ENCODE measurements at regions not wholly inside any gene's neighbourhood (a gene's known extent, or its start where the extent isn't known, plus 50 kb on each side); places are given as distances from the start of the nearest gene placed in this dataset.
"Not testable (repeated sequence)": the region's sequence is repeated elsewhere in the genome, so short reads cannot be mapped to it uniquely, and the experiment has no call there.

DNA sequence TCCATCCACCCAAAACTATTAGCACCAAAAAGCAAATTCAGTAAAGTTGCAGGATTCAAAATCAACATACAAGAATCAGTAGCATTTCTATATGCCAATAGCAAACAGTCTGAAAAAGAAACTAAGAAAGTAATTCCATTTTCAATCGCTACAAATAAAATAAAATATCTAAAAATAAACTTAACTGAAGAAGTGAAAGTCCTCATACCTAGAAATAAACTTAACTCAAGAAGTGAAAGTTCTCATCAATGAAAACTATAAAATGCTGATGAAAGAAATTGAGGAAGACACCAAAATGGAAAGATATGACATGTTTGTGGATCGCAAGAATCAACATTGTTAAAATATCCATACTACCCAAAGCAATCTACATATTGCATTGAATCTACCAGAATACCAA lies 103.0 kb upstream of the ARID1B start:
- no peak overlapping the region for H3K27ac Mint-ChIP-seq
- no peak overlapping the region for H3K4me3 Mint-ChIP-seq
- peaks cover 18% of the 10 kb centered on the region for H3K9me3 Mint-ChIP-seq (ENCODE audit: low read depth)
- H3K27me3 Mint-ChIP-seq: no peaks in the 10 kb centered on the region
- no peaks in the 10 kb centered on the region for H3K4me1 Mint-ChIP-seq (ENCODE audit: low read depth)
- H3K36me3 Mint-ChIP-seq: peaks cover 4% of the 10 kb centered on the region

- H3K4me3 Mint-ChIP-seq; H3K36me3 Mint-ChIP-seq; H3K27ac Mint-ChIP-seq; H3K4me1 Mint-ChIP-seq (ENCODE audit: low read depth); H3K27me3 Mint-ChIP-seq: not testable (repeated sequence)
- H3K9me3 Mint-ChIP-seq (ENCODE audit: low read depth): peaks cover 12% of the 10 kb centered on the region
Observed at GRCh38 chr6:156670097-156670496, 107.1 kb upstream of the ARID1B start.

GRCh38 chr6:156662025-156662445 lies 115.1 kb upstream of the ARID1B start:
- H3K36me3 Mint-ChIP-seq: no peaks in the 10 kb centered on the region
- H3K4me3 Mint-ChIP-seq: no peak overlapping the region
- no peaks in the 10 kb centered on the region for H3K9me3 Mint-ChIP-seq (ENCODE audit: low read depth)
- H3K27ac Mint-ChIP-seq: no peak overlapping the region
- H3K27me3 Mint-ChIP-seq: peaks cover 6% of the 10 kb centered on the region
- H3K4me1 Mint-ChIP-seq (ENCODE audit: low read depth): peaks cover 4% of the 10 kb centered on the region

DNA sequence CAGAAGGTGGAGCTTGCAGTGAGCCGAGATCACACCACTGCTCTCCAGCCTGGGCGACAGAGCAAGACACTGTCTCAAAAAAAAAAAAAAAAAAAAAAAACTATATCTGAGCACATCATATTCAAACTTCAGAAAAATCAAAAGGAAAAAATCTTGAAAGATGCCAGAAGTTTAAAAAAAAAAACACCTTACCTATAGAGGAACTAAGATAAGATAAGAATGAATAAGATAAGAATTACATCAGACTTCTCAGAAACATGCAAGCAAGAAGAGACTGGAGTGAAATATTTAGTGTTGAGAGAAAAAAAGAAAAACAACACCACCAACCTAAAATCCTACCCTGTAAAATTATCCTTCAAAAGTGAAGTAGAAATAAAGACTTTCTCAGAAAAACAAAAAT lies 116.8 kb upstream of the ARID1B start:
- Mint-ChIP-seq H3K9me3 (ENCODE audit: low read depth) (no peaks in the 10 kb centered on the region), H3K4me3 (no peak overlapping the region), H3K36me3 (no peaks in the 10 kb centered on the region), H3K4me1 (ENCODE audit: low read depth) (peaks cover 4% of the 10 kb centered on the region), H3K27ac (no peak overlapping the region), H3K27me3 (peaks cover 3% of the 10 kb centered on the region)

DNA sequence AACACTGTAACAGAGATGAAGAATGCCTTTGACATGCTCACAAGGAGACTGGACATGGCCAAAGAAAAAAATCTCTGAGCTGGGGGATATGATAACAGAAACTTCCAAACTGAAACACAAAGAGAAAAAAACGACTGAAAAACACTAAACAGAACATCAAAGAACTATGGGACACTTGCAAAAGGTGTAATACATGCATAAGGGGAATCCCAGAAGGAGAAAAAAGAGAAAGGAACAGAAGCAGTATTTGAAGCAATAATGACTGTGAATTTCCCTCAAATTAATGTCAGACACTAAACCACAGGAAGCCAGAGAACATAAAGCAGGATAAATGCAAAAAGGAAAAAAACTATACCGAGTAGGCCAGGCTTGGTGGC lies 117.4 kb upstream of the ARID1B start:
- Mint-ChIP-seq H3K36me3 (no peaks in the 10 kb centered on the region), H3K4me1 (ENCODE audit: low read depth) (peaks cover 4% of the 10 kb centered on the region), H3K4me3 (no peak overlapping the region), H3K27ac (no peak overlapping the region), H3K27me3 (peaks cover 2% of the 10 kb centered on the region), H3K9me3 (ENCODE audit: low read depth) (no peaks in the 10 kb centered on the region)

- Mint-ChIP-seq H3K4me1 (ENCODE audit: low read depth) (peaks cover 4% of the 10 kb centered on the region), H3K27ac (no peak overlapping the region), H3K36me3 (no peaks in the 10 kb centered on the region), H3K27me3 (no peaks in the 10 kb centered on the region), H3K9me3 (ENCODE audit: low read depth) (no peaks in the 10 kb centered on the region), H3K4me3 (no peak overlapping the region)
Observed at GRCh38 chr6:156658966-156659821, 118.0 kb upstream of the ARID1B start.

- Mint-ChIP-seq H3K4me3 (no peak overlapping the region), H3K4me1 (ENCODE audit: low read depth) (peaks cover 4% of the 10 kb centered on the region), H3K9me3 (ENCODE audit: low read depth) (no peaks in the 10 kb centered on the region), H3K36me3 (no peaks in the 10 kb centered on the region), H3K27me3 (no peaks in the 10 kb centered on the region), H3K27ac (no peak overlapping the region)
Observed at GRCh38 chr6:156658186-156658965, 118.8 kb upstream of the ARID1B start.

- Mint-ChIP-seq H3K4me1 (ENCODE audit: low read depth) (peaks cover 4% of the 10 kb centered on the region), H3K27me3 (no peaks in the 10 kb centered on the region), H3K9me3 (ENCODE audit: low read depth) (no peaks in the 10 kb centered on the region), H3K36me3 (no peaks in the 10 kb centered on the region), H3K4me3 (no peak overlapping the region), H3K27ac (no peak overlapping the region)
Observed at GRCh38 chr6:156657296-156657695, 119.9 kb upstream of the ARID1B start.

- no peaks in the 10 kb centered on the region for H3K9me3 Mint-ChIP-seq (ENCODE audit: low read depth)
- no peak overlapping the region for H3K4me3 Mint-ChIP-seq
- H3K4me1 Mint-ChIP-seq (ENCODE audit: low read depth): peaks cover 3% of the 10 kb centered on the region
- H3K36me3 Mint-ChIP-seq: no peaks in the 10 kb centered on the region
- no peak overlapping the region for H3K27ac Mint-ChIP-seq
- no peaks in the 10 kb centered on the region for H3K27me3 Mint-ChIP-seq
Observed at GRCh38 chr6:156654919-156655918, 122.0 kb upstream of the ARID1B start.

DNA sequence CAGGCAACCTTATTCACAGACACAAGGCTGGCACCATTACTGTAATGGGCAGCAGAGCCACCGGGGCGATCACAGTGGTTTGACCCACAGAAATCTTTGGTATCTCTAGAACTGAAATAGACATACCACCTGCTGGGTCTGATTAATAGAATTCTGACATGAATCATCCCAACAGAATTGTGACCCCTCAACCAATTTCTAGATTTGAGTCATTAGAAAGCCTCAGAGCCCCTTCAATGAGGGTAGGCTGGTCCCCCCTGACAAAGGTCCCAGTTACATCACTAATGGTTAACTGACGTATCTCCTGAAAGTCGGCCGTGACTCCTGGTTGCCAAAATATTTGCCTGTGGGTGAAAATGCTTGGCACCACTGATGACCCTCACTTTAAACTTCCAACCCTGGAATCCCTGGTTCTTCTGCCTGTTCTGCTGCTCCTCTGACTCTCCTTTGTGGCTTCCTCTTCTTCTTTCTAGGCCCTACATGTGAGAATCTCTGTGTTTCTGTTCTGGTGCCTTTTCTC lies 124.9 kb upstream of the ARID1B start:
- no peaks in the 10 kb centered on the region for H3K36me3 Mint-ChIP-seq
- no peaks in the 10 kb centered on the region for H3K9me3 Mint-ChIP-seq (ENCODE audit: low read depth)
- peaks cover 10% of the 10 kb centered on the region for H3K4me1 Mint-ChIP-seq (ENCODE audit: low read depth)
- H3K27ac Mint-ChIP-seq: no peak overlapping the region
- peaks cover 3% of the 10 kb centered on the region for H3K27me3 Mint-ChIP-seq
- no peak overlapping the region for H3K4me3 Mint-ChIP-seq

GRCh38 chr6:156651486-156651885 lies 125.7 kb upstream of the ARID1B start:
- no peak overlapping the region for H3K27ac Mint-ChIP-seq
- peaks cover 8% of the 10 kb centered on the region for H3K27me3 Mint-ChIP-seq
- H3K36me3 Mint-ChIP-seq: no peaks in the 10 kb centered on the region
- peaks cover 17% of the 10 kb centered on the region for H3K4me1 Mint-ChIP-seq (ENCODE audit: low read depth)
- no peak overlapping the region for H3K4me3 Mint-ChIP-seq
- no peaks in the 10 kb centered on the region for H3K9me3 Mint-ChIP-seq (ENCODE audit: low read depth)

DNA sequence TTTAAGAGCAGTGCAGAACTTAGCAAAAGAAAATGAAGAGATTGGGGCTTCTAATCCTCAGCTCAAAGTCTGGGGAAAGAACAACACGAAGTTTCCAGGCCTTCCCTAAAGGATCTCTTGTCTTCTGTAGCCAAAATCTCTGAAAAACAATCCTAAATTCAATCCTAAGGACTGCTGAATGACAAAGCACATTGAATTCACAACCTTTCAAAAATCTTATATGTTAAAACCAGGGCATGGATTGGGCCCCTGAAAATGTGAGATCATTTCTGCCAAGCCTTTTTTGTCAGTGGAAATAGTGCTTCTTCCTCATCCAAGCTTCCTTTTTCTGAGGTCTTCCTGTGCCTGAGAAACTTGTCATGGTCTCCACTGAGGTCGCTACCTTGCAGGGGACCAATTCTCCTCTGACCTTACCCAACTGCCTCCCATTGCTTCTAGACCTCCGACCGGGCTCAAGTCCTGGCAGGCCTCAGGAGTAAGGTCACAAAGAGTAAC lies 126.2 kb upstream of the ARID1B start:
- H3K27ac Mint-ChIP-seq: no peak overlapping the region
- peaks cover 11% of the 10 kb centered on the region for H3K27me3 Mint-ChIP-seq
- no peaks in the 10 kb centered on the region for H3K9me3 Mint-ChIP-seq (ENCODE audit: low read depth)
- no peak overlapping the region for H3K4me3 Mint-ChIP-seq
- peaks cover 20% of the 10 kb centered on the region for H3K4me1 Mint-ChIP-seq (ENCODE audit: low read depth)
- no peaks in the 10 kb centered on the region for H3K36me3 Mint-ChIP-seq

DNA sequence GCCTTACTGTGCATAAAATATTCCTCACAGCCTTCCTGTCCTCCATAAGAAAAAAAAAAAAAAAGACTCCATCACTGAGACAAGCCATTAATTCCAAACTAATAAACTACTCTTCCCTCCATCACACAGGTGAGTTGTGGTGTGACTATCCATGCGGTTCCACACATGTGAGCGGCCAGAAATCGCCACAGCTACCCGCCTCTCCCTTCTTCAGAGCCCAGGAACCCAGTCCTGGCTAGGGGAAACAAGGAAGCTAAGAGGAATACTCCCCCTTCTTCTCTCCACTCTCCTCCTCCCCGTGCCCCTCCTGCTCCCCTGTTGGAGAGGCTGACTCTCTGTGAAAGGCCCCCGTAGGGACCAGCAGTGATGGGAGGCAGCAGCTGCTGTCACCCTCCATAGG lies 128.6 kb upstream of the ARID1B start:
- H3K27me3 Mint-ChIP-seq: peaks cover 18% of the 10 kb centered on the region
- H3K36me3 Mint-ChIP-seq: no peaks in the 10 kb centered on the region
- H3K4me3 Mint-ChIP-seq: no peak overlapping the region
- H3K4me1 Mint-ChIP-seq (ENCODE audit: low read depth): peaks cover 20% of the 10 kb centered on the region
- no peaks in the 10 kb centered on the region for H3K9me3 Mint-ChIP-seq (ENCODE audit: low read depth)
- H3K27ac Mint-ChIP-seq: no peak overlapping the region

GRCh38 chr6:156647991-156648390 lies 129.2 kb upstream of the ARID1B start:
- H3K27me3 Mint-ChIP-seq: peaks cover 19% of the 10 kb centered on the region
- H3K4me3 Mint-ChIP-seq: peak overlapping the region; percentile 40
- H3K9me3 Mint-ChIP-seq (ENCODE audit: low read depth): no peaks in the 10 kb centered on the region
- no peaks in the 10 kb centered on the region for H3K36me3 Mint-ChIP-seq
- no peak overlapping the region for H3K27ac Mint-ChIP-seq
- peaks cover 20% of the 10 kb centered on the region for H3K4me1 Mint-ChIP-seq (ENCODE audit: low read depth)

All from activated naive CD8-positive, alpha-beta T cell (primary cell).